Vagina (tissue), 2 donors: ENCODE measurements at regions not wholly inside any gene's neighbourhood (a gene's known extent, or its start where the extent isn't known, plus 50 kb on each side); places are given as distances from the start of the nearest gene placed in this dataset.

Source experiments
- POLR2A ChIP-seq, 2 donors: fragments of 450-650 bp; IDR thresholded peaks; one replicate each; pipeline ENCODE4 v1.6.1; 2017; ENCODE audit warnings: antibody characterized with exemption in 2 of 2, mild to moderate bottlenecking in 2 of 2, moderate library complexity in 2 of 2
- POLR2AphosphoS5 ChIP-seq, 2 donors: sonication (generic); formaldehyde crosslinking; IDR thresholded peaks; one replicate each; pipeline ENCODE4 v1.9.0; 2017; ENCODE audit warnings: antibody characterized with exemption in 2 of 2, mild to moderate bottlenecking in 2 of 2, low read depth in 1 of 2; ENCODE audit not compliant: insufficient read depth in 1 of 2
- TF ChIP-seq, protein P1 (sequence below), 3 experiments: fragments of 450-650 bp in 2 of 3; fragments of 200-600 bp in 1 of 3; sonication (generic) in 1 of 3; IDR thresholded peaks; one replicate each; pipeline ENCODE4 v1.5.1; 2017 to 2019; ENCODE audit warnings: antibody characterized with exemption in 3 of 3, mild to moderate bottlenecking in 2 of 3, moderate library complexity in 2 of 3

DNA sequence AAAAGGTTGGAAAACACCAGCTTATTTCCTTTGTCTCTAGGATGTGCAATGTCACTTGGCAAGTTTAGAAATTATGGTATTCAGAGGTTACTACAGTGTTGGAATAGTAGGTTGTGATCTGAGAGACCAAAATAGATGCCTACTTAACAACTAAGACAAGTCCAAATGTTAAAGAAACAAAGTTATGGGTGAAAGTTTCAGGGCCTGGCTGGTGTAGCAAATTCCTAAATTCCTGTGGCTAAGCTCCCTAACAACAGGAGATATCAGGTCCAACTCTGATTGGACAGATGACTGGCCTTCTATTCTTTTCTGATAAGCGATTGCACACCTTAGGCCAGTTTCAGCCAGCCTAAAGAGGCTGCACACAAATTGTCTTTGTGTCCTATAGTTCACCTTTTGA lies 873.5 kb downstream of the REEP3 start:
- TF ChIP-seq, protein P1, sequence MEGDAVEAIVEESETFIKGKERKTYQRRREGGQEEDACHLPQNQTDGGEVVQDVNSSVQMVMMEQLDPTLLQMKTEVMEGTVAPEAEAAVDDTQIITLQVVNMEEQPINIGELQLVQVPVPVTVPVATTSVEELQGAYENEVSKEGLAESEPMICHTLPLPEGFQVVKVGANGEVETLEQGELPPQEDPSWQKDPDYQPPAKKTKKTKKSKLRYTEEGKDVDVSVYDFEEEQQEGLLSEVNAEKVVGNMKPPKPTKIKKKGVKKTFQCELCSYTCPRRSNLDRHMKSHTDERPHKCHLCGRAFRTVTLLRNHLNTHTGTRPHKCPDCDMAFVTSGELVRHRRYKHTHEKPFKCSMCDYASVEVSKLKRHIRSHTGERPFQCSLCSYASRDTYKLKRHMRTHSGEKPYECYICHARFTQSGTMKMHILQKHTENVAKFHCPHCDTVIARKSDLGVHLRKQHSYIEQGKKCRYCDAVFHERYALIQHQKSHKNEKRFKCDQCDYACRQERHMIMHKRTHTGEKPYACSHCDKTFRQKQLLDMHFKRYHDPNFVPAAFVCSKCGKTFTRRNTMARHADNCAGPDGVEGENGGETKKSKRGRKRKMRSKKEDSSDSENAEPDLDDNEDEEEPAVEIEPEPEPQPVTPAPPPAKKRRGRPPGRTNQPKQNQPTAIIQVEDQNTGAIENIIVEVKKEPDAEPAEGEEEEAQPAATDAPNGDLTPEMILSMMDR (IDR thresholded peaks at IDR 0.05): no peak
- TF ChIP-seq POLR2AphosphoS5 (IDR thresholded peaks at IDR 0.05; ENCODE audit: insufficient read depth in 1 of 2, low read depth in 1 of 2) (no peak), POLR2A (IDR thresholded peaks at IDR 0.05) (no peak)
